Nephron (organoid): ENCODE measurements at regions not wholly inside any gene's neighbourhood (a gene's known extent, or its start where the extent isn't known, plus 50 kb on each side); places are given as distances from the start of the nearest gene placed in this dataset.
A peak's percentile ranks its signal among the peaks of the same experiment; 100 is the strongest.

Experiments used
- H3K27ac Mint-ChIP-seq, 3 experiments: 2 replicates each; pipeline ENCODE4 v1.8.0; 2020; ENCODE audit warnings: mixed read lengths in 3 of 3, mild to moderate bottlenecking in 2 of 3, moderate library complexity in 1 of 3
- H3K27me3 Mint-ChIP-seq: 2 replicates; pipeline ENCODE4 v1.8.0; 2021; ENCODE audit warnings: low read depth, mild to moderate bottlenecking, moderate library complexity, mixed read lengths
- H3K36me3 Mint-ChIP-seq: 2 replicates; pipeline ENCODE4 v1.8.0; 2020; ENCODE audit warnings: low read depth, mixed read lengths
- H3K4me1 Mint-ChIP-seq: 2 replicates; pipeline ENCODE4 v1.8.0; 2020; ENCODE audit warnings: mixed read lengths
- H3K4me3 Mint-ChIP-seq, 3 experiments: 2 replicates each; pipeline ENCODE4 v1.8.0; 2020; ENCODE audit warnings: mild to moderate bottlenecking in 3 of 3, mixed read lengths in 3 of 3, moderate library complexity in 2 of 3
- H3K9me3 Mint-ChIP-seq: 2 replicates; pipeline ENCODE4 v1.8.0; 2020; ENCODE audit warnings: mixed read lengths
- TF ChIP-seq, protein P1 (sequence below), 3 experiments: fragments of 200-600 bp; sonication (generic); IDR thresholded peaks; one replicate each; pipeline ENCODE4 v1.5.0; 2021; ENCODE audit warnings: antibody characterized with exemption in 3 of 3; ENCODE audit not compliant: unreplicated experiment in 3 of 3

DNA sequence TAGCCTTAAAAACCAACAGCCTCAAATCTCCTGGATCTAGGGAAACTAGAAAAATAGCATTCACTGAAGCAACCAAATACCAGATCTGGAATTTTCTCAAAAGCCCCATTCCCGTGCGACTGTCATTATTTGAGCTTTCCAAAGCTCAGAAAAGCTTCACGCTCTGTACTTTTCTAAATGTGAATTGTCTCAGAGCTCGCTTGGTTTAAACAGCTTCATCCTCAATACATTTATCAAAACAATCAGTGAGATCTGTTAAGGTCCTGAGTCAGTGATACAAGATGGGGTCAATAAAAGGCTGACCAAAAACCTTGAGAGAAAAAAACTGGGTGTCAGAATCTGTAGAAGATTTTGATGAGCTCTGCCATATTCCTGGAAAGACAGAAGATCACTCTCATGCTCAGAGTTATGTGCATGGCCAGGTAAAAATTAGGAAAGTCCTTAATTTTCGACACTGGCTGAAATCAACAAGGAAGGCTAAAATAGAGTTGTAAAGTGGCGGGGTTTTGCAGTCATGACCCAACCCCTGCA lies 60.2 kb upstream of the VPREB1 start:
- TF ChIP-seq, protein P1, sequence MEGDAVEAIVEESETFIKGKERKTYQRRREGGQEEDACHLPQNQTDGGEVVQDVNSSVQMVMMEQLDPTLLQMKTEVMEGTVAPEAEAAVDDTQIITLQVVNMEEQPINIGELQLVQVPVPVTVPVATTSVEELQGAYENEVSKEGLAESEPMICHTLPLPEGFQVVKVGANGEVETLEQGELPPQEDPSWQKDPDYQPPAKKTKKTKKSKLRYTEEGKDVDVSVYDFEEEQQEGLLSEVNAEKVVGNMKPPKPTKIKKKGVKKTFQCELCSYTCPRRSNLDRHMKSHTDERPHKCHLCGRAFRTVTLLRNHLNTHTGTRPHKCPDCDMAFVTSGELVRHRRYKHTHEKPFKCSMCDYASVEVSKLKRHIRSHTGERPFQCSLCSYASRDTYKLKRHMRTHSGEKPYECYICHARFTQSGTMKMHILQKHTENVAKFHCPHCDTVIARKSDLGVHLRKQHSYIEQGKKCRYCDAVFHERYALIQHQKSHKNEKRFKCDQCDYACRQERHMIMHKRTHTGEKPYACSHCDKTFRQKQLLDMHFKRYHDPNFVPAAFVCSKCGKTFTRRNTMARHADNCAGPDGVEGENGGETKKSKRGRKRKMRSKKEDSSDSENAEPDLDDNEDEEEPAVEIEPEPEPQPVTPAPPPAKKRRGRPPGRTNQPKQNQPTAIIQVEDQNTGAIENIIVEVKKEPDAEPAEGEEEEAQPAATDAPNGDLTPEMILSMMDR (IDR thresholded peaks at IDR 0.05; ENCODE audit: unreplicated experiment in 3 of 3) = no peak
- Mint-ChIP-seq H3K4me3 (no peak overlapping the region), H3K4me1 (peaks cover 7% of the 10 kb centered on the region), H3K27me3 (peaks cover 74% of the 10 kb centered on the region), H3K36me3 (peaks cover 3% of the 10 kb centered on the region), H3K27ac (peak overlapping the region in 1 of 3 experiments; percentile 25), H3K9me3 (peaks cover 8% of the 10 kb centered on the region)

DNA sequence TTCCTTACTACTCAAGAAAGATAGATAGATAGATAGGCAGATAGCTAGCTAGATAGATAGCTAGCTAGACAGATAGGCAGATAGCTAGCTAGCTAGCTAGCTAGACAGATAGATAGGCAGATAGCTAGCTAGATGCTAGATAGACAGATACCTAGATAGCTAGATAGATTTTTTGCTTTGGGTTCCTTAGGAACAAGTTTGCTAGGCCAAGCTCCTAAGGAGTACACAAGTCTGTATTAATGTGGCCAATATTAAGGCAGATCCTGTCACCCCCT lies 61.7 kb upstream of the VPREB1 start:
- no peak overlapping the region for H3K4me3 Mint-ChIP-seq
- TF ChIP-seq, protein P1 (IDR thresholded peaks at IDR 0.05; ENCODE audit: unreplicated experiment in 3 of 3) = no peak
- peaks cover 3% of the 10 kb centered on the region for H3K36me3 Mint-ChIP-seq
- H3K27me3 Mint-ChIP-seq = peaks cover 80% of the 10 kb centered on the region
- H3K9me3 Mint-ChIP-seq = peaks cover 3% of the 10 kb centered on the region
- peaks cover 7% of the 10 kb centered on the region for H3K4me1 Mint-ChIP-seq
- peak overlapping the region; percentile 85 to 99 (median 99) for H3K27ac Mint-ChIP-seq

DNA sequence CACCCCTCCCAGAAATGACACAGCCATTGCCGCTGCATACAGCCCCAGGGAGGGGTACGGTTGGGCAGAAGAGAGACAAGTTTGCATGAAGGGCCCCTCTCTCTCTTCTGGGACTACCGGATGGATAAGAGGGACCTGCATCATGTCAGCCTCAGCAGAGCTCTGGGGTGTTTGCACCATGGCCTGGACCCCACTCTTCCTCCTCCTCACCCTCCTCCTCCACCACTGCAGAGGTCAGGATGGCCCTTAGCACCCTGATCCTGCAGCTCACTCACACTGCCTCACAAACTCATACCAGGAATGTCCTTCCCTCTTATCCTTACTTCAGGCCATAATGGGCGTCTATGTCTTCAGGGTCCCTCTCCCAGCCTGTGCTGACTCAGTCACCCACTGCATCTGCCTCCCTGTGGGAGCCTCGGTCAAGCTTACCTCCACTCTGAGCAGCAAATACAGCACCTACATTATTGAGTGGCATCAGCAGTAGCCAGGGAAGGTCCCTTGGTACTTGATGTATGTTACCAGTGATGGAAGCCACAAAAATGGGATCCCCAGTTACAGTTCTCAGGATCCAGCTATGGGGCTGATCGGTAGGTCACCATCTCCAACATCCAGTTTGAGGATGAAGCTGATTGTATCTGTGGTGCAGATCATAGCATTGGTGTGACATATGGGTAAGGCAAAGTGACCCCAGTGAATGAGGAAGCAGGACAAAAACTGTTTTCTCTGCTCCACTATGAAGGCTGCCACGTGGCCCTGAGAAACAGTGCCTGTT lies 62.2 kb upstream of the VPREB1 start:
- Mint-ChIP-seq H3K36me3 (peaks cover 3% of the 10 kb centered on the region), H3K4me3 (peak overlapping the region in 1 of 3 experiments; percentile 7), H3K27me3 (peaks cover 82% of the 10 kb centered on the region), H3K9me3 (peaks cover 3% of the 10 kb centered on the region), H3K4me1 (peaks cover 7% of the 10 kb centered on the region), H3K27ac (peak overlapping the region; percentile 85 to 99 (median 99))
- TF ChIP-seq, protein P1 (IDR thresholded peaks at IDR 0.05; ENCODE audit: unreplicated experiment in 3 of 3) = no peak

DNA sequence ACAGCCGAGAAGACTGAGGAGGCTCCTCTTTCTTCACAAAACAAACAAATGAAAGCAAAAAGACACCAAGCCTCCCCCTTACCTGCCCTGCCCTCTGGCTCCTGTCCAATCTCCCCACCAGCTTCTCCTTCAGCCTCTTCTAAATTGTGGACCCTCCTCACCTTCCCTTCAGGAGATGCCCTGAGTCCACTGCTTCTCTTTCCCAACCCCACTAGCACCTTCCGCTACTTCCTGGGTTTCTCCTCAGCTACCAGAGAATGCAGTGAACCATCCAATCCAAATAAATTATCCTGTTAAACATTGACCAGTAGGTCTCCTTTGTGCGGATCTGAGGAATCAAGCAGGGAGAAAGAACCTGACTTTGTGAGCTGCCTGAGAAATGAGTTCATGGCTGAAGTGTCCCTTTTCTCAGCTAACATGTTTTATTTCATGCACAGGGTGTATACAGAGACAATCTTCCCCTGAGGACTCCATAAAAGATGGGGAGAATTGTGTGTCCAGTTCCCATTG lies 63.2 kb upstream of the VPREB1 start:
- Mint-ChIP-seq H3K4me1 (peaks cover 7% of the 10 kb centered on the region), H3K27ac (peak overlapping the region; percentile 99), H3K27me3 (peaks cover 82% of the 10 kb centered on the region), H3K4me3 (peak overlapping the region; percentile 72 to 83 (median 76)), H3K9me3 (no peaks in the 10 kb centered on the region), H3K36me3 (no peaks in the 10 kb centered on the region)
- TF ChIP-seq, protein P1 (IDR thresholded peaks at IDR 0.05; ENCODE audit: unreplicated experiment in 3 of 3) = no peak

DNA sequence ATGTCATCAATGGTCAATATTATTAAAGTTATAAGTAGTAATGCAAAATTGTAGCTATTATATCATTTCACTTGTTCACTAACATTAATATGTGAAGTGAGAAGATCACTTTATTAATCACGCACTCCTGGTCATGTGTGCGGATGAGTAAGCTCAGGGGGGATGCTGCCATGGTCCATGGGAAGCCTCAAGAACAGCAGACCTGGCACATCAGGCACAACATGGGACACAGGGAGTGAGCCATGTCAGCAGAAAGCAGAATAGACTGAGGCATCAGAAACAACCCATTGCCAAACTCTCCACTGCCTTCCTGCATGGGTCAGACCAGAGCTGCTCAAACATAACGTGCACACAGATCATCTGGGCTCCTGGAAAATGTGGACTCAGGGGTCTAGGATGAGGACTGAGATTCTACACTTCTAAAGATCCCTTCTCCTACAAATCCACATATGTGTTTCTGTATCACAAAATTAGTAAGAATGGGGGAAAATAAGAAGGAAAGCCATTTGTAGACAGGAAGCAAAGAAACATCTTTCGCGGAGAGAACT lies 63.8 kb upstream of the VPREB1 start:
- TF ChIP-seq, protein P1 (IDR thresholded peaks at IDR 0.05; ENCODE audit: unreplicated experiment in 3 of 3) = no peak
- Mint-ChIP-seq H3K9me3 (no peaks in the 10 kb centered on the region), H3K4me1 (peaks cover 7% of the 10 kb centered on the region), H3K27ac (peak overlapping the region; percentile 99), H3K27me3 (peaks cover 76% of the 10 kb centered on the region), H3K4me3 (peak overlapping the region; percentile 72 to 83 (median 76)), H3K36me3 (no peaks in the 10 kb centered on the region)
